SKM-1 treated with dmso at 0.1 percent for 144 hours (cell line): ENCODE measurements at regions not wholly inside any gene's neighbourhood (a gene's known extent, or its start where the extent isn't known, plus 50 kb on each side); places are given as distances from the start of the nearest gene placed in this dataset.

Experiments
- DNase-seq: peaks from one replicate; lab custom pipeline; 2025; ENCODE audit not compliant: unreplicated experiment; lab: John Stamatoyannopoulos, UW

DNA sequence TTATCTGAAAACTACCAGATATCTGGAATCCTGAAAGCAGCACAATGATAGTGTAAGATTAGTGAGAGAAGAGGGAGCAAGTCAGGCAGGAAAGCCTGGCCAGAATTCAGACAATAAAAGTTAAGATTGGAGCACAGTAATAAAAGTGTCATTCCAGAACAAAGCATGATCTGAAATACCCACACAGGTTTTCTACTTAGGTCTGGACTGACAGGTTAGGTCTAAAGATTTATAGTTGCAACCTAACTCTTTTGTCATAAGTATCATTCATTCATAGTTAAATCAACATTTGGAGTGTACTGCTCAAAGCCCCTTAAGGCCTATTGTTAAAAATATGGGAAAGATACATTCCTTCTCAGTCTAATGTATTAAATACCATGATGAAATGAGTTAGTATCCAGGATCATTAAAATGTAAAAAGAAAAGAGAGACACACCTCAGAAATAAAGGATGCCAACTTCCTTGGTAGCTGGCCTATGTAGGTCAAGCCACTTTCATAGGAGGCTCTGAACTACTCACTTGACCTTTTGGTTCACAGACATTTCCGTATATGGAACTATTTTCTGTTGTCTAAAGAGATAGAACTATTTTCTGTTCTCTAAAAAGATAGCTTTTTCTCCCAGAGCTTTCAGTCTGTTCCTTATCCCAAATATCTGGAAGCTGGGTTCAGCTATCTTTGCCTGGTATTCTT, 105.2 kb downstream of the FAS start:
- DNase-seq = no peak

DNA sequence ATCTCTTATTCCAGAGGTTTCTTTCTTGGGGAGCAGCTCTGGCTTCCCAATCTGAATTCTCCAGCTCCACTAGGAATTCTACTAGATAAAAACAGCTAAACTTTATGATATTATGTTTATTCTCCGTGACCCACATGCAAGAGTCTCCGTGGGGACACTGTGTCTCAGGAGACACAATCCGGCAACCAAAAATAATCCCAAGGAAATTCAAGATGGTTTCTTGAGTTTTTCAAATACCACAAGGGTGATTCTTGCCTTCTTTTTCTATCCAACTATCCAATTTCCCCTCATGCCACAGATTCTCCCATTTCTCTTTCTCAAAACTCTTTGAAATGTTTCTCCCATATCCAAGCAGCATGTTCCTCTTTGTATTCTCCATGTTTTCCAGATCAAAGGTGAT, 103.1 kb downstream of the FAS start:
- DNase-seq = no peak

DNA sequence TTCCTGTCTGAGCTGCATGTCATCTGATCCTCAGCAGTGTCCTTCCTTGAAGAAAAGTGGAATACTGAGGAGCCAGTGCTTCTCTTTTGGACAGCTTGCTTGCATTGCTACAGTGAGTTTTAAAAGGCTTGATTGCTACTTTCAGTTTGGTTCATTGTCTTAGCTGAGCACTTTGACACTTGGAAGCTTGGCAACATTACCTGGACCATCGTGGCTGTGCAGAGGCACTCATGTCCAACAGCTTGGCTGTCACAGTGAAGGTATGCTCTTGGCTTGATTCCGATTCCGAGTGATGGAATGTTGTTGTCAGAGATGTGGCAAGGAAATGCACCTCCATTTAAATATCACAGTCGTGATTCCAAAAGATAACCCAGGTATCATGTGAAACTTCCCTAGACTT, 102.4 kb downstream of the FAS start:
- no peak for DNase-seq

DNA sequence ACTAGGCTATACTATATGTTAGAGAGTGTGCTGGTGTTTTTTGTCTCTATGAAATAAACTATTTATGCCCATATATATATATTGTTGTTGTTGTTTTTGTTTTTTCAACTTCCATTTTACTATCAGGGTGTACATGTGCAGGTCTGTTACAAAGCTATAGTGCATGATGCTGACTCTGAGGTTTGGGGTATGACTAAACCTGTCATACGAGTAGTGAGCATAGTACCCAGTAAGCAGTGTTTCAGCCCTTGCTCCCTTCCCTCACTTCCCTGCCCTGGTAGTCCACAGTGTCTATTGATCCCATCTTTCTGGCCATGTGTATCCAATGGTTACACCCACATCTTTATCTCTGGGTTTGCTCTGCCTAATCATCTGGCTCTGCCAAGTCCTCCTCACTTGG, 101.8 kb downstream of the FAS start:
- no peak for DNase-seq

DNA sequence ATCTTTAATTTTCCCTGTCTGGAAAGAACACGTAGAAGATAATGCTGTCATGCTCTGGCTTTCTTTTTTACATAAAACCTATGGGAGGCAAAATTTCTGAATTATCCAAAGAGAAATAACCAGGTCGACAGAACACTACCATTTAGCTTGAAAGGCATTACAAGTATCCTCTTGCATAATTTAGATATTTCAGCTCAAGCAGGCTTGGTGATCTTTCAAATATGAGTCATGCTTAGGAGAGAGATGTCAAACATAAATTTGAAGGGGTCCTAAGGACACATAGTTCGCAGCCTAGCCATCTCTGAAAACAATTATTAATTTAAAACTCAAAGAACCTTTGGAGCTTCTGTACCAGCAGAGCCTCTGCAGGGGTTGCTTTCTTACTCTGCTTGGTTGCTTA, 100.9 kb downstream of the FAS start:
- DNase-seq = no peak

DNA sequence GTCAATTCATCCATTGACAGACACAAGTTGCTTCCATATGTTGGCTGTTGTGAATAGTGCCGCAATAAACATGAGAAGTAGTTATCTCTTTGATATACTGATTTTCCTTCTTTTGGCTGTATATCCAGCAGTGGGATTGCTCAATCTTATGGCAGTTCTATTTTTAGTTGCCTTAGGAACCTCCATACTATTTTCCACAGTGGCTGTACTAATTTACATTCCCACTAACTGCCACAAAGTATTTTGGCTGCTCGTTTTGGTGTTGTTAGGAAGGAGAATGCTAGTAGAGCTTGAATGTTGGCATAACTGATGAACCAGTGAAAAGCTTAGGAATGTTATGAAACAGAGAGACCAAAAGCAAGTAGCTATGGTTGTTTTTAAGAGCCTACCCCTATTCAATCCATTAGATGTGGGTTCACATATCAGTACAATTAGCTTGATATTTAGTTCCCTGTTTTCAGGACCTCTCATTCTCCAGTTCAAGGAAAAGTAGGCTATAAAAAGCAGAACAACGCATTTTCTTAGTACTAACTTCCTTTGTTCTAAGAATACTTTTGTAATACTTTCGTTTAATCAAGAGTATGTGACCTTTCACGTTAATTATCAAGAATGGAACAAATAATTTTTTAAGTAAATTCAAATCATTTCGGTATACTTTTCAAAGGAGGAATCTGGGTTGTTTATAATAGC, 100.3 kb downstream of the FAS start:
- DNase-seq = peak; percentile 22

DNA sequence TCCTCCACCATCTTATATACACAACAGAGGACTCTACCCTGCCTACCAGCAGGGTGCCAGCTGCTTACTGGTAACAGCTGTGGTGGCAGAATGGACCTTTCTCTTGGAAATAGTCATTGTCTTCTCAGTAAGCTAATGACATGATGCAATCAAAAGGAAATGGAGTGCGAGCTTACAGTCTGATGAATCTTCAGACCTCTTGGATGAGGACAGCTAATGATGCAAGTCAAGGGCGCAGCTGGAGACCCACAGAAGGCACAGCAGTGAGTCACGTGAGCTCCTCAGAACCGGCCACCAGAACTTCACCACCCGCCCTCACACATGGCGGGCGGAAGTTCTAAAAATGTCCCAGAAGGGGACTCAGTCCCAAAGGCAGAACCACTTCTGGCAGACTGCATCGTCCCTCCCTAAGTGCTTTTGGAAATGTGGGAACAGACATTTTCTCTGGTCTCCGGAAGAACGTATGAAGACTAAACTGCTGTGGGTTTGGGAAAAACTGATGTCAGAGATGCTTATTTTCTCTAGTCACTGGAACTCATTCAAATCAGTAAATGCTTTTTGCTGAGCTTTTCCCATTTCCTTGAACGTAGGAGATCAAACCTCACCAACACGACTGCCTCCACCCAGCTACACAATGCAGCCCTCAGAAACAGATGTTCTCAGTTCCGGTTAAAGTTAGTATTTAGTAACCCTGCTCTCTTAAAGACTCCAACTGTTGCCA, 96.4 kb downstream of the FAS start:
- DNase-seq = peak; percentile 46

DNA sequence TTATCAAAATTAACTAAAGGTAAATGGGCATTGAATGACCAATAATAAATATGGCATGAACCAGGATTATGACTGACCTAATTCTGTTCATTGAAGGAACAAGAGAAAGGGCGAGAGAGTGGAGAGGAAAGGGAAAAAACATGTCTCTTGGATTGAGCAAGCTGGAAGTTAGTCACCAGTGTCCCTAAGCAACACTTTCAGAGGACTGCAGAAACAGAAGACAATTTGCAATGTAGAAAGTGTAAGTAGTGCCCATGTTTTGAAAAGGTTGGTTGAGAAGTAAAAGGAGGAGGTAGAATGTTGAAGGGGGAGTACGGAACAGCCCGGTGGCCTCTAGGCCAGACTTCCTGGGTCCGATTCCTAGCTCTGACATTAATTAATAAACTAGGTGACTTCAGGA, 94.6 kb downstream of the FAS start:
- no peak for DNase-seq

DNA sequence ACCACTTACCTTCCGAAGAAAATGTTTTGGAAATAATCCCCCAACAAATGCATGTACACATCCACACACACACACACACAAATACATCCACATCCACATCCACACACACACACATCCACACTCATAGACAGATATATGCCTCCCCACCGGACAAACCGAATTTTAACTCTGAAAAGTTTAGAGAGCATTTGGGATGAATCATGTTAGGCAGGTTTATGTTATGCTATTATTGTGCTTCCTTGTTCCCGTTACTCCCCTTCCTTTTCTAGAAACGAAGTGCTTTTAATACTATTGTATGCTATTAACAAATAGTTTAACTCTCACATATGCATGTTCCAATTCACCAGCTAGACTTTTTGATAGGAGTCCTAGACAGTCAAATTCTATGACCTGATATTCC, 91.5 kb downstream of the FAS start:
- DNase-seq = no peak

DNA sequence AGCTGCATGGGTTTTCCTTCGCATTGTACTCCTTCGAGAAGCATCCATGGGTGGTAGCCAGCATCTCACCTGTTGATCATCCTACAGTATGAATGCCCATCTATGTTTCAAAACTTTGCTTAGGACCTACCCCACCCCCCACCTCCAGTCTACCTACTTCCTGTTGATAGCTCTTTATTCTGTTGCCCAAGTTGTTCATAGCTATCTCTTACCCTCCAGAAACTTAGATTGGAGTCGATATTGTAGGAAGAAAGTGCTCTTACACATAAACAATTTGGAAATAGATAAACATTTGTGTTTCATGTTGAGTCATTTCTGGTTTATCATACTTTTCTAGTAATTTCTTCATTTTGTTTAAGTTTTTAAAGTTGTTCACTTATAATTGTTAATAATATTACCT, 90.1 kb downstream of the FAS start:
- no peak for DNase-seq

DNA sequence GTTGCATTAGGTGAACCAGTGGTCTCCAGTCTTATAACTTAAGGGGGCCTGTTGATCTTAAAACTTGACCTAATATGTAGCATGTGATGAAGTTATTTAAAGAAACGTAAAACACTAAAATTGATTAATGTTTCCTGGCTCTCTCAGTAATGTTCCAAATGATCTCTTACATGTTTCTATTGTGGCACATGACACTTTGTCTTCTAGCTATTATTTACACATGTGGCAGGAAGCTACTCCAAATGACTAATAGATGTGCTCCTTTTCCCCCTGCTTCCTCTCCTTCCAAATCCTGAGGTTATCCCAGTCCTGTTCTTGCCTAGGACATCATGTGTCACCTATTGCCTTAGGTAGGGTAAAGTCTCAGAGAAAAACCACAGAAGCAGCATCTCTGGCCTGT, 89.4 kb downstream of the FAS start:
- DNase-seq = no peak

DNA sequence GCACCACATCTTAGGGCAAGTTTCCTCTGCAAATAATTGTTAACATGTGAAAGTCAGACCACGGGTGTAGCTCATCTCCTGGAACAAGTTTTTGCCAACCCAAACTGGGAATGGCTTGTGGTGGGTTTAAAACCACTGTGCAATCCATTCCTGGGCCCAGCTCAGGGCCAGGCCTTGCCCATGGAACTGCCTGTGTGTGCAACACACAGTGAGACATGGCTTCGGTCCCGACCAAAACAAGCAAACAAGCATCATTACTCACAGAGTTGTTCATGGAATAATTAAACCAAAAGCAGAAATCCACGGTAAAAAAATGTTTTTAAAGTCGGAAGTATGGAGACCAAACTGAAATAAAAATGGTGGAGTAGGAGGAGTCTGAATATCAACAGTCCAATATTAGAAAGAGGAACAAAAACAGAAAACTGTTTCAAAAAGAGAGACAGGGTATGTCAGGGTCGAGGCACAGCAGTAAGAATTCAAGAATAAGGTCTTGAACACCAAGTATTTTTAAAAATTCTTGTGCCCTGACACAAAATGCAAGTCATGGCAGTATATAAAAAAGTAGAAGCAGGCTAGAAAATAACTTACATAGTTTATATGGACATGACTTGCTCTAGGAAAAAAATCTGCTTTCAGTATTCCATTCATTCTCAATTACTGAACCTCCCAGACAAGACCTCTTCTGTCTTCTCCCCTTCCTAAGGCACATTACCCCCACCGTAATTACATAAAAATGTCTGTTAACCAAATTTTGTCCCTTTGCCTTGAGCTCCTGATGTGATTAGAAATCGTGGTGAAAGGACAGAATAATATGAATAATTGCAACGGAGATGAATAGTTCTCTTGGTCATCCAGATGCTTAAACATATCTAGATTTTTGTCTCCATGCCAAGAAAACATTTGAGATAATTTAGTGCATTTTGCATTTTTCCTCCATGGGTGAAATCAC, 88.4 kb downstream of the FAS start:
- no peak for DNase-seq

DNA sequence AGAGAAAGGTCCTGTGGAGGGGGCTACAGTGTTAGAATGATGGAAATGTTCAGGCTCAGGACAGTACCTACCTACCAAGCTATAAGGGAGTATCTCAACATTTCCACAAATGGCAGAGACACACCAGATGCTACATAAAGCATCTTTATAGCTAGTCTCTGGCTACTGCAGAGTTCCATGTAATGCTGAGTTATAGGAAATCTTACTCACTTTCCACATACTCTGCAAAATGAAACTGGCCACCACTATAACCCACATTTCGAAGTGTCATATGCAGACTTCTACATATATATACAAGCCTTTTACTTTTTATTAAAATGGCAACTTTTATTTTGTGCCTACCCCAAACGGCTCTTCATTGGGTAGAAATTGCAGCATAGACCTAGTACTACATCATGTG, 85.5 kb downstream of the FAS start:
- no peak for DNase-seq

DNA sequence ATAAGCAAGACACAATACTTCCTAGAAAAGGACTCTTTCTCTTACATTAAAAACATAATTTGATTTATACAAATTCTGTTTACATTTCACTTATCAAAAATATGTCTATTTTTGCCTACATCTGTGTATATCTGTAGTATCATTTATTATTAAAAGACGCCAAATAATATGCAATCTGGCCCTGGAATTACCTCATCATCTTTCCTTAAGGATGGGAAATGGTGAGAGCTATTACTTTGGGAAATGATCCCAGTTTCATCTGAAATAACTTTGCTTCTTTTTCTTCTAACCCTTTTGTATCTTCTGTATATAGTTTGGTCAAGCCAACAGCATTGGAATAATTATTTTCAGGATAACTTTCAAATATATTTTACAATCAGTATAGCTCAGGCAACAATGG, 85.0 kb downstream of the FAS start:
- no peak for DNase-seq

DNA sequence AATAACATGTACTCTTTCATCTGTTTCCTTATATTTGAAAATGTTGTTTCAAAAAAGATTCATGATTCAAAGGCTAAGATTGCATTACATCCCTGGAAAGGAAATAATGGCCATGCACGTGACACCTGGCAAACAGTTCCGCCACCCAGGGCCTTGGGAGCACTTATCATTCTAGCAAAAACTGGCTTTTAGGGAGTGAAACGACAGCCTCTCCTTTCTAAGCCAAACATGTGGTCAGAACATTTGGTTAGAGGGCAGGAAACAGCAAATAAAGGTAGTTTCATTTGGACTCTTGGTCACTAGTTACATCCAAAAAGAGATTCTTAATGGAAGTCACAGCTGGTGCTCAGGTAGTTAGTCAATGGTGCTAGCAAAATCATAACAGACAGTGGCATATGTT, 83.5 kb downstream of the FAS start:
- no peak for DNase-seq

DNA sequence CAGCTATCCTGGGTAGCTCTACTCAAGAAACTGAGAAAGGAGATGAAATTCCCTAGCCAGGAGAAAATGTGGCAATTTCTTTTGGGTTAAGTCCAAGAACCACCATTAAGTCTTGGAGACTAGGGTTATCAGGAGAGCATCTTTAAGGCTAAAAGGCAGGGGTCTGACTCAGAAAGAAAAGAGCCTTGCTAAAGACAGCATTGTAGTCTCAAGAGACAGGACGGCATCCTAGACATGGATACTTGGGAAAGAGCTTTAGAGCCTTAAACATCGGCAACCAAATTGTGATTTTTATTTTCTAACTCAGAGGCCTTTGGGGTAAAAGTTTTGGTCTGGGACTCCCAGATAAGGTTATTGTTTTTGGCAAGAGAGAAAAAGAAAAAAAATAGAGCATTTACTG, 83.1 kb downstream of the FAS start:
- no peak for DNase-seq

DNA sequence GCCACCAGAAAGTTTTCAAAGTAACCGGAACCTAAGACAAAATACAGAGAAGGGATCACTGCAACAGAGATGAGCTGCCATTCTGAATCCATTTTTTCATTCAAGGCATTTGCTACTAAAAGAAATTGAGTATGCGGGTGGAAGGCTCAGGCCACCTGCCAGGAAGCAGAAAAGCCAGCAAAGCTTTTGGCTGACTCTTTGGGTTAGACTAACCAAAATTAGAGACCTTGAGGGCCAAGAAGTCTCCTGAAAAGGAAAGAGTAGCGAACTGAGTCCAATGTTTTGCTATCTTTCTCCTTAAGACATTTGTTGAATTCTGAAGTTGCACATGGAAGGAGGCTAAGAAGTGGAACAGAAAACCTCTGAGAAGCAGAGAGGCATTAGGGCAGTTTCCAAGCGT, 79.0 kb downstream of the FAS start:
- no peak for DNase-seq
